Neural cell (in vitro differentiated cells): ENCODE measurements at regions not wholly inside any gene's neighbourhood (a gene's known extent, or its start where the extent isn't known, plus 50 kb on each side); places are given as distances from the start of the nearest gene placed in this dataset.

ENCODE experiments used
- H2AFZ ChIP-seq: fragments of 200-600, 300-800 bp; sonication (generic), shearing (Covaris generic); 2 replicates; pipeline ENCODE4 v1.6.0; 2014; ENCODE audit warnings: low read depth, mild to moderate bottlenecking, antibody characterized with exemption, low read length, moderate library complexity
- H3F3A ChIP-seq: fragments of 200-600 bp; shearing (Covaris generic); 2 replicates; pipeline ENCODE4 v1.6.1; 2016; ENCODE audit warnings: mild to moderate bottlenecking, moderate library complexity, mixed read lengths, antibody characterized with exemption, low read length; ENCODE audit not compliant: insufficient read depth, poor library complexity, severe bottlenecking
- H3K27ac ChIP-seq: fragments of 200-600, 300-800 bp; sonication (generic), shearing (Covaris generic); 2 replicates; pipeline ENCODE4 v1.5.1; 2014; ENCODE audit warnings: mild to moderate bottlenecking, low read length, moderate library complexity
- H3K27me3 ChIP-seq: fragments of 300-800, 200-600 bp; sonication (generic), shearing (Covaris generic); 2 replicates; pipeline ENCODE4 v1.6.0; 2014; ENCODE audit warnings: mild to moderate bottlenecking, low read depth, low read length, moderate library complexity; ENCODE audit not compliant: insufficient read depth
- H3K36me3 ChIP-seq: fragments of 300-800, 200-600 bp; sonication (generic), shearing (Covaris generic); 2 replicates; pipeline ENCODE4 v1.5.1; 2014; ENCODE audit warnings: mild to moderate bottlenecking, antibody characterized with exemption, low read length, moderate library complexity; ENCODE audit not compliant: insufficient read depth
- H3K4me2 ChIP-seq: fragments of 300-800, 200-600 bp; sonication (generic), shearing (Covaris generic); 2 replicates; pipeline ENCODE4 v1.6.0; 2014; ENCODE audit warnings: mild to moderate bottlenecking, low read length
- H3K4me3 ChIP-seq: fragments of 300-800, 200-600 bp; sonication (generic), shearing (Covaris generic); 2 replicates; pipeline ENCODE4 v1.5.1; 2014; ENCODE audit warnings: mild to moderate bottlenecking, low read length, moderate library complexity
- H3K79me2 ChIP-seq: fragments of 200-600 bp; shearing (Covaris generic); replicated peaks from 2 replicates; pipeline ENCODE4 v1.6.0; 2014; ENCODE audit warnings: mild to moderate bottlenecking, low read length, moderate library complexity; ENCODE audit not compliant: insufficient read depth
- H3K9ac ChIP-seq: fragments of 300-800, 200-600 bp; sonication (generic), shearing (Covaris generic); 2 replicates; pipeline ENCODE4 v1.6.1; 2016; ENCODE audit warnings: mild to moderate bottlenecking, low read length, mixed read lengths
- H3K9me2 ChIP-seq: fragments of 200-600 bp; shearing (Covaris generic); 2 replicates; pipeline ENCODE4 v1.6.1; 2016; ENCODE audit warnings: mild to moderate bottlenecking, low read length, mixed read lengths; ENCODE audit not compliant: insufficient read depth
- H3K9me3 ChIP-seq: fragments of 200-600, 300-800 bp; sonication (generic), shearing (Covaris generic); 2 replicates; pipeline ENCODE4 v1.6.1; 2016; ENCODE audit warnings: mild to moderate bottlenecking, mixed run types, low read length, moderate library complexity, mixed read lengths
- H4K20me1 ChIP-seq: fragments of 200-600 bp; shearing (Covaris generic); 2 replicates; pipeline ENCODE4 v1.6.1; 2016; ENCODE audit warnings: mild to moderate bottlenecking, mixed run types; ENCODE audit not compliant: insufficient read depth
- CTCF ChIP-seq: fragments of 450-650 bp; IDR thresholded peaks from 2 replicates; pipeline ENCODE4 v1.5.1; 2014; ENCODE audit warnings: antibody characterized with exemption, mild to moderate bottlenecking, moderate library complexity; ENCODE audit not compliant: poor library complexity, severe bottlenecking
- EP300 ChIP-seq: fragments of 450-650 bp; conservative IDR thresholded peaks from 2 replicates; pipeline ENCODE4 v1.6.1; 2014; ENCODE audit warnings: antibody characterized with exemption, mild to moderate bottlenecking, moderate library complexity; ENCODE audit not compliant: poor library complexity, severe bottlenecking
- EZH2 ChIP-seq: fragments of 200-600, 300-800 bp; shearing (Covaris generic), sonication (generic); IDR thresholded peaks from 2 replicates; pipeline ENCODE4 v1.6.1; 2014; ENCODE audit warnings: antibody characterized with exemption, low read length, borderline replicate concordance, mild to moderate bottlenecking; ENCODE audit not compliant: insufficient read depth, poor library complexity, severe bottlenecking
- MXI1 ChIP-seq: fragments of 450-650 bp; conservative IDR thresholded peaks from 2 replicates; pipeline ENCODE4 v1.6.1; 2014; ENCODE audit warnings: antibody characterized with exemption, mild to moderate bottlenecking; ENCODE audit not compliant: poor library complexity, severe bottlenecking
- POLR2AphosphoS5 ChIP-seq: IDR thresholded peaks from 2 replicates; pipeline ENCODE4 v1.6.1; 2012
- RAD21 ChIP-seq: fragments of 450-650 bp; conservative IDR thresholded peaks from 2 replicates; pipeline ENCODE4 v1.6.1; 2014; ENCODE audit warnings: antibody characterized with exemption, mild to moderate bottlenecking, moderate library complexity
- REST ChIP-seq: IDR thresholded peaks from 2 replicates; pipeline ENCODE4 v1.6.1; 2012; ENCODE audit warnings: borderline replicate concordance
- SMC3 ChIP-seq: fragments of 450-650 bp; conservative IDR thresholded peaks from 2 replicates; pipeline ENCODE4 v1.6.1; 2014; ENCODE audit warnings: antibody characterized with exemption, mild to moderate bottlenecking, moderate library complexity; ENCODE audit not compliant: poor library complexity
- TAF1 ChIP-seq: IDR thresholded peaks from 2 replicates; pipeline ENCODE4 v1.6.1; 2012; ENCODE audit warnings: low read depth

- H3K4me3 ChIP-seq: no peak overlapping the region
- no peaks in the 10 kb centered on the region for H3K9me2 ChIP-seq
- no peaks in the 10 kb centered on the region for H4K20me1 ChIP-seq
- TF ChIP-seq SMC3: no peak
- TF ChIP-seq EP300: no peak
- no peak for TF ChIP-seq RAD21
- TF ChIP-seq EZH2: no peak
- TF ChIP-seq MXI1: no peak
- no peak for TF ChIP-seq TAF1
- no peak for TF ChIP-seq POLR2AphosphoS5
- no peaks in the 10 kb centered on the region for H3K9me3 ChIP-seq
- H3K27me3 ChIP-seq: no peaks in the 10 kb centered on the region
- H3K79me2 ChIP-seq: no peaks in the 10 kb centered on the region
- H3K36me3 ChIP-seq: no peaks in the 10 kb centered on the region
- H2AFZ ChIP-seq: no peak overlapping the region
- no peak overlapping the region for H3K9ac ChIP-seq
- no peak overlapping the region for H3K4me2 ChIP-seq
- H3K27ac ChIP-seq: no peak overlapping the region
- no peaks in the 10 kb centered on the region for H3F3A ChIP-seq
Observed at GRCh38 chr3:72113564-72113963, 328.6 kb upstream of the PROK2 start.

DNA sequence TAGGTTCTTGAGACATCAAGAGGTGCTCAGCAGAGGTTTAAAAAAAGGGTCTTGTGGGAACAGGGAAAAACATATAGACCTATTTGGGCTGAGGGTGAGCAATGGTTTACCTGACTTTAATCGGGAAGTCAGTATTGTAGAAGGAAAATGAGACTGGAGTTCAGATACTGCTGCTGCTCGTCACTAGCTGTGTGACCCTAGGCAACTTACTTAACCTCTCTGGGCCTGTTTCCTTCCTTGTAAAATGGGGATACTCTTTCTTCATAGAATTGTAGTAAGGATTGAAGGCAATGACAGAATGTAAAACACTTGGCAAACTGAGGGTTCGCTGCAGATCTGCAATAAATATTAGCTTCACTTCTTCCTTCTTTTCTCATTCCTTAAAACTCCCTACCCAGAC is 327.5 kb upstream of the PROK2 start:
- no peak overlapping the region for H3K4me2 ChIP-seq
- TF ChIP-seq CTCF (no peak), RAD21 (no peak), MXI1 (no peak), TAF1 (no peak), EZH2 (no peak), EP300 (no peak), POLR2AphosphoS5 (no peak), REST (no peak), SMC3 (no peak)
- H3K4me3 ChIP-seq: no peak overlapping the region
- no peak overlapping the region for H3K27ac ChIP-seq
- no peak overlapping the region for H3K9ac ChIP-seq
- no peaks in the 10 kb centered on the region for H3K79me2 ChIP-seq
- no peaks in the 10 kb centered on the region for H3F3A ChIP-seq
- no peaks in the 10 kb centered on the region for H3K9me3 ChIP-seq
- no peak overlapping the region for H2AFZ ChIP-seq
- no peaks in the 10 kb centered on the region for H3K36me3 ChIP-seq
- no peaks in the 10 kb centered on the region for H3K27me3 ChIP-seq
- no peaks in the 10 kb centered on the region for H4K20me1 ChIP-seq
- H3K9me2 ChIP-seq: no peaks in the 10 kb centered on the region
